CD14-positive monocyte (primary cell): ENCODE measurements at regions not wholly inside any gene's neighbourhood (a gene's known extent, or its start where the extent isn't known, plus 50 kb on each side); places are given as distances from the start of the nearest gene placed in this dataset.

ENCODE experiments used
- DNase-seq, 3 donors: peaks; one replicate each; pipeline ENCODE4 v3.0.0-alpha.2; 2011 to 2022
- H2AFZ ChIP-seq: 2 replicates; pipeline ENCODE4 v1.6.0; 2012; ENCODE audit warnings: mild to moderate bottlenecking, low read depth, low read length, inconsistent platforms; ENCODE audit not compliant: insufficient read depth, poor library complexity, severe bottlenecking
- H3K27ac ChIP-seq, 2 donors: 1 replicate in 1 of 2; 2 replicates in 1 of 2; pipeline ENCODE4 v1.5.1; 2012 to 2013; ENCODE audit warnings: low read length in 2 of 2, control low read depth in 1 of 2, inconsistent platforms in 1 of 2, low read depth in 1 of 2, mild to moderate bottlenecking in 1 of 2
- H3K27me3 ChIP-seq, 2 donors: one replicate each; pipeline versions ENCODE4 v1.6.0 to v1.6.1; 2011 to 2013; ENCODE audit warnings: low read length in 2 of 2; ENCODE audit not compliant: control insufficient read depth in 2 of 2, insufficient read depth in 2 of 2
- H3K36me3 ChIP-seq, 2 donors: replicated peaks in 1 of 2; 1 replicate in 1 of 2; 2 replicates in 1 of 2; pipeline versions ENCODE4 v1.5.1 to v1.6.1; 2012 to 2013; ENCODE audit warnings: low read length in 2 of 2, control low read depth in 1 of 2, inconsistent platforms in 1 of 2, mild to moderate bottlenecking in 1 of 2; ENCODE audit not compliant: insufficient read depth in 2 of 2, control insufficient read depth in 1 of 2
- H3K4me1 ChIP-seq, 2 donors: 1 replicate in 1 of 2; 2 replicates in 1 of 2; pipeline versions ENCODE4 v1.5.1 to v1.6.1; 2012 to 2013; ENCODE audit warnings: low read length in 2 of 2, control low read depth in 1 of 2, inconsistent platforms in 1 of 2, mild to moderate bottlenecking in 1 of 2, moderate library complexity in 1 of 2; ENCODE audit not compliant: insufficient read depth in 2 of 2, control insufficient read depth in 1 of 2
- H3K4me2 ChIP-seq: replicated peaks from 2 replicates; pipeline ENCODE3; 2012; ENCODE audit warnings: low read length, moderate library complexity, mild to moderate bottlenecking; ENCODE audit not compliant: poor library complexity, severe bottlenecking; ENCODE audit errors: extremely low read depth
- H3K4me3 ChIP-seq, 3 experiments: fragments of 200-600 bp in 1 of 3; sonication (generic) in 1 of 3; replicated peaks in 1 of 3; 1 replicate in 2 of 3; 2 replicates in 1 of 3; pipeline ENCODE4 v1.5.1; 2011 to 2013; ENCODE audit warnings: low read length in 3 of 3, mild to moderate bottlenecking in 3 of 3, control low read depth in 2 of 3, low read depth in 2 of 3, inconsistent platforms in 1 of 3, moderate library complexity in 1 of 3
- H3K79me2 ChIP-seq: 2 replicates; pipeline ENCODE4 v1.6.0; 2012; ENCODE audit warnings: mild to moderate bottlenecking, control low read depth, inconsistent platforms, low read length, moderate library complexity; ENCODE audit not compliant: insufficient read depth
- H3K9ac ChIP-seq: 2 replicates; pipeline ENCODE4 v1.6.0; 2017; ENCODE audit warnings: low read length, mild to moderate bottlenecking; ENCODE audit not compliant: insufficient read depth, poor library complexity, severe bottlenecking
- H3K9me3 ChIP-seq, 2 donors: replicated peaks in 1 of 2; 1 replicate in 1 of 2; 2 replicates in 1 of 2; pipeline versions ENCODE4 v1.5.1 to v1.6.1; 2012 to 2013; ENCODE audit warnings: low read length in 2 of 2, control low read depth in 1 of 2; ENCODE audit not compliant: control insufficient read depth in 1 of 2, insufficient read depth in 1 of 2
- H4K20me1 ChIP-seq: 2 replicates; pipeline ENCODE4 v1.6.0; 2012; ENCODE audit warnings: mild to moderate bottlenecking, low read length, control low read depth, moderate library complexity; ENCODE audit not compliant: insufficient read depth
- H3K27ac Mint-ChIP-seq, 7 donors: one replicate each; pipeline ENCODE4 v1.8.0; 2020; ENCODE audit warnings: mild to moderate bottlenecking in 7 of 7, mixed read lengths in 7 of 7, moderate library complexity in 6 of 7, inconsistent platforms in 2 of 7
- H3K27me3 Mint-ChIP-seq, 3 donors: one replicate each; pipeline ENCODE4 v1.8.0; 2021 to 2022; ENCODE audit warnings: low read depth in 3 of 3, mild to moderate bottlenecking in 3 of 3, mixed read lengths in 3 of 3, moderate library complexity in 3 of 3, inconsistent platforms in 1 of 3
- H3K36me3 Mint-ChIP-seq, 2 donors: one replicate each; pipeline ENCODE4 v1.8.0; 2020; ENCODE audit warnings: mixed read lengths in 2 of 2, inconsistent platforms in 1 of 2, mild to moderate bottlenecking in 1 of 2
- H3K4me1 Mint-ChIP-seq: one replicate; pipeline ENCODE4 v1.8.0; 2020; ENCODE audit warnings: mild to moderate bottlenecking, mixed read lengths
- H3K4me3 Mint-ChIP-seq, 2 donors: one replicate each; pipeline ENCODE4 v1.8.0; 2020; ENCODE audit warnings: mild to moderate bottlenecking in 2 of 2, mixed read lengths in 2 of 2, moderate library complexity in 1 of 2
- H3K9me3 Mint-ChIP-seq, 7 donors: one replicate each; pipeline ENCODE4 v1.8.0; 2020 to 2022; ENCODE audit warnings: mixed read lengths in 7 of 7, mild to moderate bottlenecking in 6 of 7, moderate library complexity in 6 of 7, inconsistent platforms in 2 of 7
- CTCF ChIP-seq: fragments of 200-600 bp; IDR thresholded peaks from one replicate; pipeline ENCODE4 v1.8.0; 2022; ENCODE audit warnings: antibody characterized with exemption, mild to moderate bottlenecking
- WGBS: methylation state at CpG from one replicate; pipeline ENCODE4 v1.1.5; 2013; ENCODE audit warnings: missing lambda C conversion rate; ENCODE audit not compliant: insufficient coverage; 5-methylcytosine and 5-hydroxymethylcytosine counted together
- intact Hi-C, 2 donors: fragments of 100-400 bp; cut with micrococcal nuclease; formaldehyde crosslinking; loops; one replicate each; pipeline versions ENCODE4 v1.15.0 to v1.15.1; 2023

GRCh38 chr2:17148407-17149145, 369.7 kb downstream of the RAD51AP2 start:
- H3K9me3 Mint-ChIP-seq: peaks cover 0 to 2% (median 0%) of the 10 kb centered on the region in 7 donors
- Histone ChIP-seq H3K27ac (no peak overlapping the region), H3K27me3 (no peaks in the 10 kb centered on the region), H2AFZ (no peak overlapping the region), H3K79me2 (no peaks in the 10 kb centered on the region), H3K9ac (no peak overlapping the region), H4K20me1 (no peaks in the 10 kb centered on the region), H3K9me3 (no peaks in the 10 kb centered on the region), H3K4me1 (no peaks in the 10 kb centered on the region), H3K4me2 (no peak overlapping the region), H3K36me3 (no peaks in the 10 kb centered on the region), H3K4me3 (no peak overlapping the region)
- intact Hi-C loops: loop anchor here in 1 of 2 donors (10.0 kb wide), 1 partner anchor 374 kb away; no protein-coding TSS in a partner anchor
- H3K4me3 Mint-ChIP-seq: no peak overlapping the region
- 20% methylated on average over 1 of the region's 8 CpGs for WGBS
- H3K4me1 Mint-ChIP-seq: no peaks in the 10 kb centered on the region
- no peak for TF ChIP-seq CTCF
- peaks cover 0 to 2% (median 0%) of the 10 kb centered on the region in 3 donors for H3K27me3 Mint-ChIP-seq
- DNase-seq: no peak
- no peak overlapping the region for H3K27ac Mint-ChIP-seq
- H3K36me3 Mint-ChIP-seq: no peaks in the 10 kb centered on the region

- no peaks in the 10 kb centered on the region for H3K79me2 ChIP-seq
- Mint-ChIP-seq H3K27ac (no peak overlapping the region), H3K9me3 (no peaks in the 10 kb centered on the region), H3K36me3 (no peaks in the 10 kb centered on the region), H3K4me3 (no peak overlapping the region), H3K4me1 (no peaks in the 10 kb centered on the region), H3K27me3 (peaks cover 0 to 2% (median 0%) of the 10 kb centered on the region in 3 donors)
- H3K27me3 ChIP-seq: no peaks in the 10 kb centered on the region
- no peaks in the 10 kb centered on the region for H4K20me1 ChIP-seq
- no CpG with 5 or more reads among the region's 1 CpG for WGBS
- no peaks in the 10 kb centered on the region for H3K4me1 ChIP-seq
- no peak overlapping the region for H3K4me3 ChIP-seq
- no peak overlapping the region for H3K27ac ChIP-seq
- H3K9me3 ChIP-seq: no peaks in the 10 kb centered on the region
- no peak overlapping the region for H3K9ac ChIP-seq
- no peak overlapping the region for H2AFZ ChIP-seq
- DNase-seq: no peak
- H3K4me2 ChIP-seq: no peak overlapping the region
- intact Hi-C loops: loop anchor here in 1 of 2 donors (10.0 kb wide), 1 partner anchor 372 kb away; no protein-coding TSS in a partner anchor
- no peaks in the 10 kb centered on the region for H3K36me3 ChIP-seq
- TF ChIP-seq CTCF: no peak
These were observed 371.9 kb downstream of the RAD51AP2 start for GRCh38 chr2:17146358-17146757.
